ENCODE measurements at regions not wholly inside any gene's neighbourhood (a gene's known extent, or its start where the extent isn't known, plus 50 kb on each side); places are given as distances from the start of the nearest gene placed in this dataset.

GRCh38 chr3:6435951-6436350 lies 425.0 kb upstream of the GRM7 start:
- no peak for TF ChIP-seq CTCF (IDR thresholded peaks at IDR 0.05)
- no peak for TF ChIP-seq POLR2A (IDR thresholded peaks at IDR 0.05)
- TF ChIP-seq POLR2AphosphoS5 (IDR thresholded peaks at IDR 0.05), result no peak
- TF ChIP-seq EP300 (IDR thresholded peaks at IDR 0.05), result no peak

All from stomach (tissue), 4 donors.